ENCODE measurements at regions not wholly inside any gene's neighbourhood (a gene's known extent, or its start where the extent isn't known, plus 50 kb on each side); places are given as distances from the start of the nearest gene placed in this dataset.

GRCh38 chr2:62561586-62561985, 55.6 kb upstream of the TMEM17 start:
- DNase-seq, result no peak

GRCh38 chr2:62559582-62559981, 53.6 kb upstream of the TMEM17 start:
- no peak for DNase-seq

- no peak for DNase-seq
Measured at GRCh38 chr2:62558743-62559142, 52.7 kb upstream of the TMEM17 start.

GRCh38 chr2:62556086-62556485, 50.1 kb upstream of the TMEM17 start:
- no peak for DNase-seq
